ENCODE measurements at regions not wholly inside any gene's neighbourhood (a gene's known extent, or its start where the extent isn't known, plus 50 kb on each side); places are given as distances from the start of the nearest gene placed in this dataset.

GRCh38 chr15:98532063-98532462 is 116.3 kb upstream of the IGF1R start:
- TF ChIP-seq, protein P1, sequence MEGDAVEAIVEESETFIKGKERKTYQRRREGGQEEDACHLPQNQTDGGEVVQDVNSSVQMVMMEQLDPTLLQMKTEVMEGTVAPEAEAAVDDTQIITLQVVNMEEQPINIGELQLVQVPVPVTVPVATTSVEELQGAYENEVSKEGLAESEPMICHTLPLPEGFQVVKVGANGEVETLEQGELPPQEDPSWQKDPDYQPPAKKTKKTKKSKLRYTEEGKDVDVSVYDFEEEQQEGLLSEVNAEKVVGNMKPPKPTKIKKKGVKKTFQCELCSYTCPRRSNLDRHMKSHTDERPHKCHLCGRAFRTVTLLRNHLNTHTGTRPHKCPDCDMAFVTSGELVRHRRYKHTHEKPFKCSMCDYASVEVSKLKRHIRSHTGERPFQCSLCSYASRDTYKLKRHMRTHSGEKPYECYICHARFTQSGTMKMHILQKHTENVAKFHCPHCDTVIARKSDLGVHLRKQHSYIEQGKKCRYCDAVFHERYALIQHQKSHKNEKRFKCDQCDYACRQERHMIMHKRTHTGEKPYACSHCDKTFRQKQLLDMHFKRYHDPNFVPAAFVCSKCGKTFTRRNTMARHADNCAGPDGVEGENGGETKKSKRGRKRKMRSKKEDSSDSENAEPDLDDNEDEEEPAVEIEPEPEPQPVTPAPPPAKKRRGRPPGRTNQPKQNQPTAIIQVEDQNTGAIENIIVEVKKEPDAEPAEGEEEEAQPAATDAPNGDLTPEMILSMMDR (IDR thresholded peaks at IDR 0.05): no peak
- TF ChIP-seq POLR2A (IDR thresholded peaks at IDR 0.05): no peak
